Activated naive CD4-positive, alpha-beta T cell treated with anti-CD3 and anti-CD28 coated beads for 36 hours (primary cell): ENCODE measurements at regions not wholly inside any gene's neighbourhood (a gene's known extent, or its start where the extent isn't known, plus 50 kb on each side); places are given as distances from the start of the nearest gene placed in this dataset.
A peak's percentile ranks its signal among the peaks of the same experiment; 100 is the strongest.
"Not testable (repeated sequence)": the region's sequence is repeated elsewhere in the genome, so short reads cannot be mapped to it uniquely, and the experiment has no call there.

ENCODE experiments used
- CTCF ChIA-PET: fragments of 350-600 bp; sonication (Branson Sonifier 250); formaldehyde crosslinking; loops from one replicate; lab custom pipeline; 2021; ENCODE audit warnings: antibody characterized with exemption; lab: Charles Lee
- DNase-seq: peaks from one replicate; pipeline ENCODE4 v3.0.0-alpha.2; 2020
- H3K27ac Mint-ChIP-seq: one replicate; pipeline ENCODE4 v1.8.0; 2021; ENCODE audit warnings: mild to moderate bottlenecking, mixed read lengths
- H3K27me3 Mint-ChIP-seq: one replicate; pipeline ENCODE4 v1.8.0; 2021; ENCODE audit warnings: low read depth, mixed read lengths
- H3K36me3 Mint-ChIP-seq: one replicate; pipeline ENCODE4 v1.8.0; 2021; ENCODE audit warnings: low read depth, mixed read lengths
- H3K4me1 Mint-ChIP-seq: one replicate; pipeline ENCODE4 v1.8.0; 2021; ENCODE audit warnings: low read depth, mixed read lengths
- H3K4me3 Mint-ChIP-seq: one replicate; pipeline ENCODE4 v1.8.0; 2021; ENCODE audit warnings: mild to moderate bottlenecking, moderate library complexity, mixed read lengths
- H3K9me3 Mint-ChIP-seq: one replicate; pipeline ENCODE4 v1.8.0; 2021; ENCODE audit warnings: mixed read lengths
- intact Hi-C: fragments of 100-400 bp; cut with micrococcal nuclease; formaldehyde crosslinking; loops from one replicate; pipeline ENCODE4 v1.15.1; 2023

DNA sequence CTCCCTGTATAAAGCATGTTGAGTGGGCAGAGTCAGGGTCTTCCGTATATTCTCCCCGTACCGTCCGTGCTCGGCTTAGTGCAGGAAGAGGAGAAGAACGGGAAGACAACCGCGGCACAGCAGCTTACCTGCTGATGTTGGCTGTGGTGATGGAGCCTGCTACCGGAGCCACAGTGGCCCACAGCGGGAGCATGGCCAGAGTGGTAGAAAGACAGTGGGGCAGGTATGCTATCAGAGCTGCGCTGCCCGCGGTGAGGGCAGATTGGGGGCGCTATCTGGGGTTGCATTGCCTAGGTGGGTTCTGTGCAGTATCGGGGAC, 120.7 kb upstream of the VPREB1 start:
- CTCF ChIA-PET = no interaction called here

DNA sequence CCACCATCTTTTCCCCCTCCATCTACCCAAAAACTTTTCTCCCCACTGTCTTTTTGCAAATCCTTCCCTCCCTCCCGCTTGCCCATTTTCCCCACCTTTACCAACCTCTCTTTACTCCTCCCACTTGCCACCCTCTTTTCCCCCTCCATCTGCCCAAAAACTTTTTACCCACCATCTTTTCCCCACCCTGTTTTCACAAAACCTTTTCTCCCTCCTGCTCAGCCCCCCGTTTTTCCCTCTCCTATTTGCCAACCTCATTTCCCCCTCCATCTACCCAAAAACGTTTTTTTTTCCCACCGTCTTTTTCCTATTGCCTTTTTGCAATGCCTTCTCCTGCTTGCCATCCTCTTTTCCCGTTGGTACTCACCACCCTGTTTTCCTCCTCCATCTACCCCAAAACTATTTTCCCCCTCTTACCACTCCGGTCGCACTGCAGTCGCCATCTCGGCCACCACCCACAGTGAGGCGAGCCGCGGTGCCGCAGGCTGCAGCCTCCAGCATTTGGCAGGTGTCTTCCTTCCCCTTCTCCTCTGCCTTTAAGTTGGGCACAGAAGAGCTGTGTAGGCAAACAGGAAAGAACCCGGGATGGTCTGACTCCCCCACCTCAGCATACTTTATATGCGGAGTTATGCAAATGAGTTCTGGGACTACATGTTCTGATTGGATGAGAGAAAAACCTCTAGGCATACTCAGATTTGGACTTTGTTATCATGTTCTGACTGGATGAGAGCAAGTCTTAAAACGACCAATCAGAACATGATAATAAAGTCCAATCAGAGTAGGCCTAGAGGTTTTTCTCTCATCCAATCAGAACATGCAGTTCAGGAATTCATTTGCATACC, 121.2 kb upstream of the VPREB1 start:
- H3K9me3 Mint-ChIP-seq = no peaks in the 10 kb centered on the region
- intact Hi-C loops = no loop called here
- no peak overlapping the region for H3K4me3 Mint-ChIP-seq
- H3K27ac Mint-ChIP-seq = no peak overlapping the region
- H3K4me1 Mint-ChIP-seq = peaks cover 3% of the 10 kb centered on the region
- peaks cover 29% of the 10 kb centered on the region for H3K27me3 Mint-ChIP-seq
- H3K36me3 Mint-ChIP-seq = no peaks in the 10 kb centered on the region
- no peak for DNase-seq
- CTCF ChIA-PET = interaction anchor here (0.9 kb wide), 1 partner anchor 62 kb away, joined by 3 read pairs; no protein-coding TSS in a partner anchor

More for the DNA sequence above, 120.7 kb upstream of the VPREB1 start:
- no peaks in the 10 kb centered on the region for H3K9me3 Mint-ChIP-seq
- H3K4me3 Mint-ChIP-seq = no peak overlapping the region
- no peak overlapping the region for H3K27ac Mint-ChIP-seq
- no peaks in the 10 kb centered on the region for H3K36me3 Mint-ChIP-seq
- H3K4me1 Mint-ChIP-seq = peaks cover 1% of the 10 kb centered on the region
- intact Hi-C loops = no loop called here
- no peak for DNase-seq
- H3K27me3 Mint-ChIP-seq = peaks cover 23% of the 10 kb centered on the region

DNA sequence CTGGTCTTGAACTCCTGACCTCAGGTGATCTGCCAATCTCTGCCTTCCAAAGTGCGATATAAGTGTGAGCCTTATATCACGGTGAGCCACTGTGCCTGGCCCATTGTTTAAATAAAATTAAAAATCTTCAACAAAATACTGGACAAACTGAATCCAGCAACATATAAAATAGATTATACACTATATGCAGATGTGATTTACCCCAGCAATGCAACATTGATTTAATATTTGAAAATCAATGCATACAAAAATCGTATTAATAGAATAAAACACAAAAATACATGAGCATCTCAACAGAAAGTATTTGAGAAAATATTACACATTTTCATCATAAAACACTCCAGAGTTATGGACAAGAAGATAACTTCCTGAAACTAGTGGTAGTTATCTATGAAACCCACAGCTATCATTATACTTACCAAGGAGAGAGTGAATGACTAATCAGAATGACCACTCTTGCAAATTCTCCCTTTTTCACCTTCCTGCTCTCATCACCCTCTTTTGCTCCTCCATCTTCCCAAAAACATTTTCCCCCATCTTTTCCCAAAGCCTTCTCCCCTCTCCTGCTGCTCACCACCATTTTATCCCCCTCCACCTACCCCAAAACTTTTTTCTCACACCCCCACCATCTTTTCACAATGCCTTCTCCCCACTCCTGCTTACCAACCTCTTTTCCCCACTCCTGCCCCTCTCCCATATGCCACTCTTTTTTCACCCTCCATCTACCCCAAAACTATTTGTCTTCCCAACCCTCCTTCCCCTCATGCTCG, 122.1 kb upstream of the VPREB1 start:
- Mint-ChIP-seq H3K4me3 (no peak overlapping the region), H3K9me3 (no peaks in the 10 kb centered on the region), H3K27ac (no peak overlapping the region), H3K4me1 (peaks cover 5% of the 10 kb centered on the region), H3K36me3 (no peaks in the 10 kb centered on the region), H3K27me3 (peaks cover 31% of the 10 kb centered on the region)
- CTCF ChIA-PET = interaction anchor here (0.9 kb wide), 1 partner anchor 61 kb away, joined by 3 read pairs; no protein-coding TSS in a partner anchor
- intact Hi-C loops = no loop called here
- no peak for DNase-seq

DNA sequence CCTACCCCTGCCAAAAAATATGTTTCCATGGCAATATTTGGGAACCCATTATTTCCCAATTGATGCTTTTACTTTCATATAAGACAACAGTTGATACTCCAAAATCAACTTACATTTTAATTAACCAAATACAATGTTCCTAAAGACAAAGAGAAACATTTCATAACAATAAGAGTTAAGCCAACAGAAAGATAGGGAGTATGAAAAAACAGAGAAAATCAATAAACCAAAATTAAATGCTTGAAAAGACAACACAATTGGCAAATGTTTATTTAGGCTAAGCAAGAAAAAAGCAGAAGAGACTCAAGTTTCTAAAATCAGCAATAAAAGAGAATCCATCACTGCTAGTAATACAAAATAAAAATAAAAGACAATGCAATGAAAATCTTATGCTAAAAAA, 123.1 kb upstream of the VPREB1 start:
- CTCF ChIA-PET = interaction anchor here (0.6 kb wide), 1 partner anchor 12 kb away, joined by 4 read pairs; no protein-coding TSS in a partner anchor
- DNase-seq = no peak
- no peaks in the 10 kb centered on the region for H3K9me3 Mint-ChIP-seq
- peaks cover 31% of the 10 kb centered on the region for H3K27me3 Mint-ChIP-seq
- H3K4me3 Mint-ChIP-seq = no peak overlapping the region
- H3K36me3 Mint-ChIP-seq = no peaks in the 10 kb centered on the region
- intact Hi-C loops = no loop called here
- H3K27ac Mint-ChIP-seq = no peak overlapping the region
- peaks cover 5% of the 10 kb centered on the region for H3K4me1 Mint-ChIP-seq

DNA sequence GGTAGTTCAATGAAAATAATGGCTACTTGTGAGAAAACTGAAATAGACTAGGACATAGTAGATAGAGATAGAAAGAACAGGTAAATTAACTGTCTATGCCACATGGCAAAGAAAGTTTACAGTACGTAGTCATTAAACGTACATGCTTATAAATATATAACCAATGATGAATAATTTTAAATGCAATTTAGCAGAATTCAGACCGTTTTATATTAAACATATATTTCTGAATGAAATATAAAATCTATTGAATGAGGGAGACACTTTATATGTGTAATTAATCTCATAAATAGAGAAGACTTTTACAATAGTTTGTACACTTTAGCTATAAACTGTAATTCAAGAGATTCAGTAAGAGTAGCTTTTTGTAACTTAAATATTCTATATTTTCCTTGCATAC, 124.4 kb upstream of the VPREB1 start:
- peaks cover 31% of the 10 kb centered on the region for H3K27me3 Mint-ChIP-seq
- CTCF ChIA-PET = no interaction called here
- peaks cover 3% of the 10 kb centered on the region for H3K4me1 Mint-ChIP-seq
- no peaks in the 10 kb centered on the region for H3K36me3 Mint-ChIP-seq
- intact Hi-C loops = no loop called here
- H3K9me3 Mint-ChIP-seq = no peaks in the 10 kb centered on the region
- no peak overlapping the region for H3K27ac Mint-ChIP-seq
- H3K4me3 Mint-ChIP-seq = no peak overlapping the region
- DNase-seq = no peak

DNA sequence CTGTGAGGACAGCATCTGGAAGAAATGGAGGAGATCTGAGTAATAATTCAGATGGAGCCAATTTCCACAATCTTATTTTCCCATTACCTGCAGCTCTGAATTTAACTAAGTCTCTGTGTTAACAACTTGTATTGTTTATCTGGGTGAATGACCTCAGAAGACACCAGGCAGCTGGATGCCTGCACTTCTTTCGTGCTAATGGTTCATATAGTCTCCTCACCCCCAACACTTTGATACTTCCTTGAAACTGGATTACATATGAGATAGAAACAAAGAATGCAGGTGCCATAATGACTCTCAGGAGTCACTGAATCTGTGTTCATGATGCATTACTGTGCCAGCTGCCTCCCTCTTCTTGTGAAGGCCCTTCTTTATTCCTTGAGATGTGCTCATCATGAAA, 125.6 kb upstream of the VPREB1 start:
- Mint-ChIP-seq H3K36me3 (no peaks in the 10 kb centered on the region), H3K9me3 (no peaks in the 10 kb centered on the region), H3K4me3 (no peak overlapping the region), H3K27me3 (peaks cover 31% of the 10 kb centered on the region), H3K4me1 (peaks cover 3% of the 10 kb centered on the region), H3K27ac (no peak overlapping the region)
- intact Hi-C loops = no loop called here
- CTCF ChIA-PET = interaction anchor here (0.5 to 1.1 kb wide), 2 partner anchors 8 to 55 kb away, joined by 3 read pairs; no protein-coding TSS in a partner anchor
- no peak for DNase-seq

DNA sequence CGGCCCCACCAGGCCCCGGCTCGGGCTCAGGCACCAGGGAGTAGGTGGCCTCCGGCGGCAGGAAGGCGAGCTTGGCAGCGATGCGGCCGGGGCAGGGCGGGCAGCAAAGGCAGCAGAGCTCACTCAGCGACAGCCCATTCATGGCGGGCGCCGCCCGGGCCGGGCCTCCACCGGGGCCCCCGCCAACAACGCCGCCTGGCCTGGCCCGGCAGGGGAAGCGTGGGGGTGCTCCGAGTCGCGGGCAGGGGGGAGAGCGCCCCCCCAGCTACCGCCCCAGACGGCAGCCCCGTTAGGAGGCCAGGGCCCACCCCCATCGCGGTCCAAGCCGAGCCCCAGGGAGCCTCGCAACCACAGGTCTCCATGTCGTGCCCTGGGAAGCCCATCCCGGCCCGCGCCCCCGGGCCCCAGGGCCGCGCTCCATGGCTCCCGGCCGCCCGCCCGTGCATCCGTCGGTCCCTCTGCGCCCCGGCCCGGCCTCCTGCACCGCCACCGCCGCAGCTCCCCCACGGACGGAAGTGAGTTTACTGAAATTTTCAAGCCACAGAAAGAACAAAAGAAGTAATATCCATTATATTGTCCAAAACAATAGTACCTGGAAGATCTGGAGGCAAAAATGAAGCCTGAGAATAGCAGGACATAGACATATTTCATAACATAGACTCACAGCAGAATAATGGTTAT, 126.6 kb upstream of the VPREB1 start:
- H3K36me3 Mint-ChIP-seq, CTCF ChIA-PET, H3K27ac Mint-ChIP-seq: not testable (repeated sequence)

DNA sequence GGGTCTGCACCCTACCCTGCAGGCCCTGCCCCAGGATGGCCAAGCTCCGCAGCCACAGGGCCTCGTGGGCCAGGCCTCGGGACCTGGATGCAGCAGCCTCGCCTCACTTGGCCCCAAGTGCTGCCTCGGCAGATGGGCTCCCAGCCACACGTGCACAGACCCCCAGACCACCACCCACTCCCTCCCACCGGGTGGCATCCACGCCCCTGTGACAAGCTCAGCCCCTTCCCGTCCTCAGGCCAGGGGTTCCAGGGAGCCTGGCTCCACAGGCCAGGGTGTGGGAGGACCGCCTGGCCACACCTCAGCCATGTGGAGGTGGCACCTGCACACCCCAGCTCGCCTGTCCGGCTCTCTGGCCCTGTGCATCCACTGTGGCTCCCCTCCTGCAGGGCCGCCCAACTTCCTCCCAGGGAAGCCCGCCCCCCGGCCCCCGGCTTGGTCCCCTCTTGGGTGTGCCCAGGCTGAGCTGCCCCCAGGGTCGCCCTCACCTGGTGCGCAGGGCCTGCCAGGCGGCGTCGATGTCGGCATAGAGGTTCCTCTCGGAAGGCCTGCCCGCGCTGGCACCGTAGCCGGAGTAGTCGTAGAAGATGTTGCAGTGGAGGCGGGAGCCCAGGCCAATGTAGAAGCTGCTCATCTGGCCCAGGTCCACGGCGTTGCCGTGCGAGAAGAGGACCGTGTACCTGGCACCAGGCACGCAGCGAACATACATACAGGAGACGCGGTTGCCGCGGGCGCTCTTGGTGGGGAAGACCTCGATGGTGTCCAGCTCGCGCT, 127.4 kb upstream of the VPREB1 start:
- H3K27ac Mint-ChIP-seq, H3K36me3 Mint-ChIP-seq, H3K9me3 Mint-ChIP-seq, intact Hi-C loops, H3K4me1 Mint-ChIP-seq, DNase-seq: not testable (repeated sequence)
- Mint-ChIP-seq H3K4me3 (peak overlapping the region; percentile 29), H3K27me3 (peaks cover 17% of the 10 kb centered on the region)
- CTCF ChIA-PET = interaction anchor here (1.2 kb wide), 1 partner anchor 10 kb away, joined by 3 read pairs; no protein-coding TSS in a partner anchor

More for the DNA sequence above, 126.6 kb upstream of the VPREB1 start:
- DNase-seq, H3K4me1 Mint-ChIP-seq, intact Hi-C loops, H3K4me3 Mint-ChIP-seq, H3K9me3 Mint-ChIP-seq: not testable (repeated sequence)
- H3K27me3 Mint-ChIP-seq = peaks cover 23% of the 10 kb centered on the region

DNA sequence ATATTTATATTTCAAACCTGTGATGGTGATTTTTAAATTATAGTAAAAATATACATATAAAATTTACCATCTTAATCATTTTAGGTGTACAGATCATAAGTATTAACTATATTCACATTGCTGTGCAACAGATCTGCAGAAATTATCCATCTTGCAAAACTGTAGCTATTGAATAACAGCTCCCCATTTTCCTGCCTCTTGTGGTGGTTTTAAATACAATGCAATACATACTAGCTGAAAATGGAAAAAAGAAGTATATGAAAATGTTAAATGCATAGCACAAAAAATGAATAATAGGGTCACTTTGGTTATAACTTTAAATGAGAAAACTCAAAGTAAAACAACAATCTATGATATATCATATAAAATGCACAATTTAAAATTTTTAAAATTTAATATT, 130.9 kb upstream of the VPREB1 start:
- no peak for DNase-seq
- CTCF ChIA-PET = no interaction called here
- H3K27me3 Mint-ChIP-seq = peaks cover 6% of the 10 kb centered on the region
- peaks cover 16% of the 10 kb centered on the region for H3K4me1 Mint-ChIP-seq
- no peak overlapping the region for H3K27ac Mint-ChIP-seq
- no peaks in the 10 kb centered on the region for H3K36me3 Mint-ChIP-seq
- no peak overlapping the region for H3K4me3 Mint-ChIP-seq
- intact Hi-C loops = no loop called here
- H3K9me3 Mint-ChIP-seq = no peaks in the 10 kb centered on the region

DNA sequence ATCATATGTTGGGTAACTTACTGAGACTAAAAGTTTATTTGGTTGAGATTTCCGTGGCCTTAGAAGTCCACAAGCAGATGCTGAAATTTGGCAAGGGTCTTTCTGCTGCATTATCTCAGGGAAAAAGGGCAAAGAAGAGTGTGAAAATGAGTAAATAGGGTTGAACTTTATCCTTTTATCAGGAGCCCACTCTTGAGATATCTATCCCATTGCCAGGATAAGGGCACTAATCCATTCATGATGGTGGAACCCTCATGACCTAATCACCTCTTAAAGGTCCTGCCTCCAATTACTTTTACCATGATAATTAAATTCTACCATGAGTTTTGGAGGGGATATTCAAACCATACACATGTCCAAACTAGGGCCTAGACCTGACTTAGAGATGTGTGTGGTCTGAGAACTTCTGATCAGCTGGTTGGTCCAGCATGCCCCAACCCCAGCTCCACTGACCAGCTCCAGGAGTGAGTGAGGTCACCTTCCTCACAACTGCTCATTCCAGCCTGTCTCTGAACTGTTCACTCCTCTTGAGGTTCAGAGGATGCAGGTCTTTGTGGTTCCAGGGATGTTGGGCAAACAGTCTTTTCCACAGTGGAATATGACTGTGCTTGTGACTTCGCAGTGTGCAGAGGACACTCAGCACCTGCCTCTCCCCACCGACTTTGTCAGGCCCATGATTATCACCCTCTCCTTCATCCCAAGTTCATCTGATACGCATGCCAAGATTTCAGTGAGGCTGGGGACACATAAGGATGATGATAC, 130.1 kb upstream of the TOP3B start:
- Mint-ChIP-seq H3K4me1 (peaks cover 13% of the 10 kb centered on the region), H3K4me3 (no peak overlapping the region), H3K36me3 (no peaks in the 10 kb centered on the region), H3K27ac (no peak overlapping the region), H3K9me3 (no peaks in the 10 kb centered on the region), H3K27me3 (no peaks in the 10 kb centered on the region)
- DNase-seq = no peak
- intact Hi-C loops = no loop called here
- CTCF ChIA-PET = no interaction called here

DNA sequence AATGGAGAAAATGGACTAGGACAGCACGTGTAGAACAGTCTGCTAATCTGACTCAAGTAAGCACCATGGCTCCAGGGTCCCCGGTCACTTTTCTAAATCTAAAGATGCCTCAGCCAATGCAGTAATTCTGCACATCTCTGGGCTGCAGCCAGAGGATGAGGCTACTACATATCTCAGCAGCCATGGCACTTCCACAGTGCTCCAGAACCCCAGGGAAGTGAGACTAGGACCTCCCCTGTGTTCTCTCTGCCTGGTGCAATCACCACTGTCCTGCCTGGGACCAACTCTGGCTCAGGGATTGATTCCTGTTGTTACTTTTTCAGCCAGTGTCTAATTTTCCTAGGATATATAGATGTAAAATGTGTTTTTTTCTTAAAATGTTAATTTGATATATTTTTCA, 129.4 kb upstream of the TOP3B start:
- intact Hi-C loops = no loop called here
- H3K4me1 Mint-ChIP-seq = peaks cover 13% of the 10 kb centered on the region
- CTCF ChIA-PET = no interaction called here
- no peaks in the 10 kb centered on the region for H3K9me3 Mint-ChIP-seq
- H3K36me3 Mint-ChIP-seq = no peaks in the 10 kb centered on the region
- no peak overlapping the region for H3K27ac Mint-ChIP-seq
- no peaks in the 10 kb centered on the region for H3K27me3 Mint-ChIP-seq
- DNase-seq = no peak
- no peak overlapping the region for H3K4me3 Mint-ChIP-seq
